HG03354 (cell line): ENCODE measurements at regions not wholly inside any gene's neighbourhood (a gene's known extent, or its start where the extent isn't known, plus 50 kb on each side); places are given as distances from the start of the nearest gene placed in this dataset.

Experiments used
- ATAC-seq: cut with Tn5 transposase; IDR thresholded peaks from one replicate; pipeline ENCODE4 v1.9.1; 2021; ENCODE audit warnings: mild to moderate bottlenecking; ENCODE audit not compliant: unreplicated experiment, poor library complexity, severe bottlenecking

DNA sequence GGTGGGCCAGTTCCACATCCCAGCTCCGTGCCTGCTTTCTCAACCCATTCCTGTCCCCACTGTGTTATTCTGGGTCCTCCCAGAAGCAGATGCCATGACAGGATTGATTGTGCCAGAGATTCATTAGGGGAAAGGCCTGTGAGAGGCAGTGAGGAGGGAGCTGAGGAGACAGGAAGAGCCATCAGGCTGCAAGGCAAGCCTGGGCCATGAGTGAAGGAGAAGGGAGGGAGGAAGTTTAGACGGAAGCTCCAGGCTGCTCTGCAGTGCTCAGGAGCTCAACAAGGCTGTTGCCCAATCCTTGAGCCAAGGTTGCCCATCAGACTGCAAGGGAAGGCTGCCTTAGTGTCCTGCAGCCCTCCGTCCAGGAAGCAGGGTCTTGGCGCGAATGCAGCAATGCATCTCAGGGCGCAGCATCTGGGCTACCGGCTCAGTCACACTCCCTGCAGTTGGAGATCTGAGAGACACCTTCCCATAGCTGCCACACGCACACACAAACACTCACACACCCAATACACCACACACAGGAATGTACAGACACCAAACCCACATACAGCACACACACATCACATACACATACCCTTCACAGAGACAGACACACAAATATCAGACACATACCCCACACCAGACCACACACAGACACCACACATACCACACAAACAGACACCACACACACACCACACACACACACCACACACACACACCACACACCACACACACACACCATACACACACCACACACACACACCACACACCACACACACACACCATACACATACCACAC lies 139.5 kb upstream of the NDUFV2 start:
- ATAC-seq, result no peak

- no peak for ATAC-seq
Observed at GRCh38 chr18:8963876-8964275, 138.6 kb upstream of the NDUFV2 start.

DNA sequence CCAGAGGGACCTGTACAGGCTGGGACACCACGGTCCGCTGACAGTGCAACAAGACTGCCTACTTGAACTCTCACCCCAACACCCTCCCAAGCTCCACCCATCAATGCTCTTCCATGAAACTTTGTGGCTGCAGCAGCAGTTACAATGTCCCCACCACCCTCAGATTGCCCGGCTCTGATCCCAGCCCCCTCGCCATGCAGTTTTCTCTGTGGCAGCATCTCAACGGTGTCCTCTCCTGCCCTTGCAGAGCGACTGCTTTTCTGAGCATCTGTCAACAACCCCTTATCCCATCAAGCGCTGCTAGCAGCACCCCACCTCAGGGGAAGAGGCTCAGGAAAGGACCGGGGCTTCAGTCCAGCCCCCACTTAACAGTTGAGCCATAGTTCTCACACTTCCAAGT lies 137.1 kb upstream of the NDUFV2 start:
- no peak for ATAC-seq

- ATAC-seq, result no peak
Observed at GRCh38 chr18:8966821-8967220, 135.7 kb upstream of the NDUFV2 start.

- ATAC-seq, result no peak
Observed at GRCh38 chr18:8967573-8967972, 134.9 kb upstream of the NDUFV2 start.

DNA sequence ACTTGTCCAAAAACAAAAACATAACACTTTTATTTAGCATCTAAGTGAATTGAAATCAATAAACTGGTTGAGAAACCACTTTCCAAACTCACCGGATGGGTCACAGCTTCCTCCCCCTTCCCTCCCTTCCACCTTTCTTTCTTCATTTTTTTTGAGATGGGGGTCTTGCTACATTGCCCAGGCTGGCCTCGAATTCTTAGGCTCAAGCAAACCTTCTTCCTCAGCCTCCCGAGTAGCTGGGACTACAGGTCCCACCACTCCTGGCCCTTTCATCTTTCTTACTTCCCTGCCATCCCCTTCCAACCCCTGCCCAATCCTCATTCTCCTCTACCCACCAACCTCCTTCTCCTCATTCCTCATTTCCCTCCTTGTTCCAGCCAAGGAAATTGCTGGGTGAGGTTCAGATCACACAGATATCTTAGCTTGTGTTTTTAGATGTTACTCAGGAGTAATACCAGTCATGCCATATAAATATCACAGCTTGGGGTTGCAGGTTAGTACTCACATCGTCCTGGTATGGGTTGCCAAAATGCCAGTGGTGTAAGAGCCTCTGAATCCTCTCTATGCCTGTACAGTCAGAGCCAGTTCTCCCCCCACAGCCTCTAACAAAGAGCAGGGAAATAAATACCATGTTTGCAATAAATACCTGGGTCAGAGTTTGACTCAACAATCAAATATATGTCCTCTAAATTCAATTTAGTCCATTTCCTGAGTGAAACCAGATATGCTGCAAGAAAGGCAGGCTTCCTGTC lies 132.7 kb upstream of the NDUFV2 start:
- no peak for ATAC-seq

DNA sequence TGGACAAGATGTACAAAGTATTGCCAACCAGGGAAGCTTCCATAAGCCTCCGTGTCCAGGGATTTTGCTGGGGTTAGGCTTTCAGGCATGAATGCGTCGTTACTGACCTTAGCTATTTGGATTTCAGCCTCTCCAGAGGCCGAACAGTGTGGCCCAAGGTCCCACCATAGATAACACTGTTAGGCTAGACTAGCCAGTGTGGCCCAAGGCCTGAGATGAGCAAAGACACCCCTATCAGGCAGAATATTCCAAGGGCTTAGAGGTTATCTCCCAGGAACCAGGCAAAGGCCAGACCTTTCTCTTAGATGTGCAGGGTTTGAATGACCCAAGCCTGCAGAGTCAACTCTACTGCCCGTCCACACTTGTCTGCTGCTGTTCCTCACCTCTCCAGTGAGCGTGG lies 131.7 kb upstream of the NDUFV2 start:
- no peak for ATAC-seq

GRCh38 chr18:8972116-8972515 lies 130.4 kb upstream of the NDUFV2 start:
- ATAC-seq, result no peak

GRCh38 chr18:8974279-8974678 lies 128.2 kb upstream of the NDUFV2 start:
- ATAC-seq, result no peak

GRCh38 chr18:8974696-8975095 lies 127.8 kb upstream of the NDUFV2 start:
- ATAC-seq, result no peak

- no peak for ATAC-seq
Observed at GRCh38 chr18:8975624-8976023, 126.9 kb upstream of the NDUFV2 start.

- ATAC-seq, result no peak
Observed at GRCh38 chr18:8976606-8977005, 125.9 kb upstream of the NDUFV2 start.

DNA sequence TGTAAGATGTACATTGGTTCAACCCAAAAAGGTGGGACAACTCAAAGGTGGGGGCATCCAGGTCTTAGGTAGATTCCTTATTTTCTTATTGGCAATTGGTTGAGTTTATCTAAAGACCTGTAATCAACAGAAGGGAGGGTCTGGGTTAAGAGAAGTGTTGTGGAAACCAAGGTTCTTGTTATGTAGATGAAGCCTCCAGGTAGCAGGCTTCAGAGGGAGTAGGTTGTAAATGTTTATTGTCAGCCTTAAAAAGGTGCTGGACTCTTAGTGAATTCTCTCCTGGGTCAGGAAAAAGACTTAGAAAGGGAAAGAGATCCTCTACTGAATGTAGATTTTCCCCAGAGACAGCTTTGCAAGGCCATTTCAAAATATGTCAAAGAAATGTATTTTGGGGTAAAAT lies 125.3 kb upstream of the NDUFV2 start:
- ATAC-seq, result no peak

DNA sequence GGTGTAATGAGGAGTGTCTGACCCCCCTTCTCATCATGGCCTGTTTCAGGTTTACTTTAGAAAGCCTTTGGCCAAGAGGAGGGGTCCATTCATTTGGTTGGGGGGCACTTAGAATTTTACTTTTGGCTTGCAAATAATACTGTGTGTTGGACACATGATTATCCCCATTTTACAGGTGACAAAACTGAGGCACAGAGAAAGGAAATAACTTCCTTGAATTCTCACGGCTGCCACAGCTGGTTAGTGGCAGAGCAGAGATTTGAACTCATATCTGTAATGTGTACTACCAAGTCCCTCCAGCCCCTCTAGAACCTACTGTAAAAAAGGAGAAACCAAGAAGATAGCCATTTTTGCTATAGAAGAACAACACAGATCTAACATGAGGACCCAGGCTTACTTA lies 124.8 kb upstream of the NDUFV2 start:
- no peak for ATAC-seq

GRCh38 chr18:8978394-8978793 lies 124.1 kb upstream of the NDUFV2 start:
- ATAC-seq, result no peak

DNA sequence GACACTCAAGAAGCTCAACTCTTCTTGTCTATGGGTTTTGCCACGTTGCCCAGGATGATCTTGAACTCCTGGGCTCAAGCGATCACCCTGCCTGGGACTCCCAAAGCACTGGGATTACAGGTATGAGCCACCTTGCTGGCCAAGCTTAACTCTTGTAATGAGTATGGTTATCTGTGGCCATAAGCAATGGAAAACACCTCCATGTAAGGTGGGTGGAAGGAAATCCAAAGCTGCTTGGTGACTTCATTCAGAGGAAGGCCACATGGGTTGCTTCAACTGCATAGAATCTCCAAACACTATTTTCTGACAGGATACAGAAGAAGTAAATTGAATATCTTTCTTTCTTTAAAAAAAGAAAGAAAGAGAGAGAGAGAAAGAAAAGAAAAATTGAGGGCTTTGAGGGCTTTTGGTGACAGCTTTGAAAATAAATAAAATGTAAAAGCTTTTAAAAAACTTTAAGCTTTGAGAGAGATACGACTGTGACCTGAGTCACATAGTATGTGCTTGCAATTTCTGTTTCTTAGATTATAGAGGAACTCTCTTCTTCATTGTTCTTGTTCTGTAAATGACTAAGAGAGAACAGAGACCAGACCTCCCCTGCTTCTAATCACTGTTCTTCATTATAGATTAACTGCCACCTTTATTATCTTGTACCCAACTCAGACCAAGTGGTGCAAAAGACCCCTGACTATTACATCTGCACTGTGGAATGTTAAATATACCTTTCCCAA lies 123.1 kb upstream of the NDUFV2 start:
- no peak for ATAC-seq

DNA sequence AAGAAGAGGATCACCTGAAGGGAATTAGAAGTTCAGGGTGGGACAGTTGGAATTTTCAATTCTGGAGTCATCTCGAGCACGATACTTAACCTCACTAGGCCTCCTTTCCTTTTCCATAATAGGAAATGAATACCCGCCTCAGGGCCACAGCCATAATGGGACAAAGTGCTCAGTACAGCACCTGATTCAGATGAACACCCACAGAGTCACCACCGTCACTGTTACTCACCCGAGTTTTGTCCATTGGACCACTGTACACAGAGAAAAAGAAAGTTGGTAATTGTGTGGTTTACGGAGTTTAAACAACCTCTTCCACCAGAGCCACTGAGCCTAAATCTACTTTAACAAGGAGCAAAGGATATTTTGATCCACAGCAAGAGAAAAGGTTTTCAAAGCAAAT lies 122.0 kb upstream of the NDUFV2 start:
- no peak for ATAC-seq

- ATAC-seq, result no peak
Observed at GRCh38 chr18:8980918-8981317, 121.6 kb upstream of the NDUFV2 start.

DNA sequence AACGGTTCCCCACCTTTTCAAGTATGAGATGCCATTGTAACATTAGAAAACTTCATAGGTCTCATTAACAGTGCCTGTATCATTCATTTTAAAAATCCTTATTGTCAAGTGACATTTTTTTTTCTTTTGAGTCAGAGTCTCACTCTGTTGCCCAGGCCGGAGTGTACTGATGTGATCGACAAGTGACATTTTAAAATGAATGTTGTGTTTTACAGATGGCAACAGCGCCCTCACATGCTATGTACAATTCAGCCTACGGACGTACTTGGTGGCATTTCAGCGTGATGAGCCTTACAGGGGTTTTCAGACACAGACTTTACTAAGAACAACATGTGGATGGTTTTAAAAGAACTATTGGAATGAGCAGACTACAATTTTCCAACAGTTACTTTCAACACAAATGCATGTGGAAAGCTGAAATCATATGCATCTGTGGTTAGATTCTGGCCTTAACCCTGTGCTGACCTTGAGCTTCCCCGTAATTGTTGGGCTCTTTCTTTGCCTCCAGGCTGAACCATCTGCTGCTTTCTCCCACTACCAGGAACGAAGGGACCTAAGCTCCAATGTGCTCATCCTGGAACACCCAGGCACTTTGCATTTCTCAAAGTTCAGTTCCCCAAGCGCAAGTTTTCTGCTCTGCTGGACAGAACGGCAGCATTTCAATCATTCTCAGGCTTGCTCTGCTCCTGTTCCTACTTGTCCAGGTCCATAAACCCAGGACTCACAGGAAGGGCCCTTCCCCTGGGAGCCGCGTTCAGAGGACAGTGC lies 119.9 kb upstream of the NDUFV2 start:
- no peak for ATAC-seq

- ATAC-seq, result no peak
Observed at GRCh38 chr18:8983195-8983594, 119.3 kb upstream of the NDUFV2 start.
